Immature natural killer cell (primary cell): ENCODE measurements at regions not wholly inside any gene's neighbourhood (a gene's known extent, or its start where the extent isn't known, plus 50 kb on each side); places are given as distances from the start of the nearest gene placed in this dataset.
"Not testable (repeated sequence)": the region's sequence is repeated elsewhere in the genome, so short reads cannot be mapped to it uniquely, and the experiment has no call there.

Experiments used
- DNase-seq, 3 donors: peaks; one replicate each; pipeline ENCODE4 v3.0.0; 2022; ENCODE audit warnings: mixed read lengths in 1 of 3
- H3K27ac Mint-ChIP-seq, 6 donors: one replicate each; pipeline ENCODE4 v1.8.0; 2020; ENCODE audit warnings: mixed read lengths in 6 of 6, mild to moderate bottlenecking in 5 of 6, inconsistent platforms in 4 of 6, moderate library complexity in 3 of 6
- H3K27me3 Mint-ChIP-seq, 3 donors: one replicate each; pipeline ENCODE4 v1.8.0; 2020 to 2021; ENCODE audit warnings: low read depth in 3 of 3, mild to moderate bottlenecking in 3 of 3, mixed read lengths in 3 of 3, moderate library complexity in 3 of 3, inconsistent platforms in 1 of 3
- H3K36me3 Mint-ChIP-seq, 3 donors: one replicate each; pipeline ENCODE4 v1.8.0; 2020; ENCODE audit warnings: mixed read lengths in 3 of 3, inconsistent platforms in 2 of 3, mild to moderate bottlenecking in 2 of 3
- H3K4me1 Mint-ChIP-seq, 2 donors: one replicate each; pipeline ENCODE4 v1.8.0; 2020; ENCODE audit warnings: inconsistent platforms in 2 of 2, mild to moderate bottlenecking in 2 of 2, mixed read lengths in 2 of 2, moderate library complexity in 1 of 2
- H3K4me3 Mint-ChIP-seq, 5 donors: one replicate each; pipeline ENCODE4 v1.8.0; 2020; ENCODE audit warnings: mild to moderate bottlenecking in 5 of 5, mixed read lengths in 5 of 5, inconsistent platforms in 3 of 5, moderate library complexity in 3 of 5
- H3K9me3 Mint-ChIP-seq, 6 donors: one replicate each; pipeline ENCODE4 v1.8.0; 2020; ENCODE audit warnings: mild to moderate bottlenecking in 6 of 6, mixed read lengths in 6 of 6, inconsistent platforms in 4 of 6, moderate library complexity in 3 of 6

DNA sequence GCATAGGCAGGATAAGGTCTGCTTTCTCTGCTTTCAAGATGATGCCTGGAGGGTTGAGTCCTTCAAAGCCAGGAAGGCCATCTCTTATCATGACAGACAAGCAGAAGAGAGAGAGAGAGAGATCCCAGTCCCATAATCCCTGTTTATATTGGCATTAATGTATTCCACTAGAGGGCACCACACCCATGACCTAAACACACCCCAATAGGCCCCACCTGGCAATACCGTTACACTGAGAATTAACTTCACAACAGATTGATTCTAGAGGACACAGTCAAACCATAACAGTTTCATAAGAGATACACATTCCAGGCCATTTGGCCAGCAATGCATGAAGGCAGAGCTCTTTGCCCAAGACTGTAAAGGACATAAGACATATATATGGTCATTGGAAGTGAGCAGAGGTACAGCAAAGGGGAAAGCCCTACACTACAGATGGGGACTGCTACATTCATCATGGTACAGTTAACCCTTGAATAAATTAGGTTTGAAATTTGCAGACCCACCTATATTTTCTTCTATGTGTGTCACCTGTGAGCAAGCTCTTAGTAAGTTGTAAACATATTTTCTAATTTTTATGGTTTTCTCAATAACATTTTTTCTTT lies 1516.1 kb downstream of the RPIA start:
- H3K27ac Mint-ChIP-seq: no peak overlapping the region
- H3K4me3 Mint-ChIP-seq: no peak overlapping the region
- no peaks in the 10 kb centered on the region for H3K4me1 Mint-ChIP-seq
- no peaks in the 10 kb centered on the region for H3K36me3 Mint-ChIP-seq
- H3K9me3 Mint-ChIP-seq: peaks cover 0 to 14% (median 2%) of the 10 kb centered on the region in 6 donors
- DNase-seq: no peak
- peaks cover 0 to 7% (median 7%) of the 10 kb centered on the region in 3 donors for H3K27me3 Mint-ChIP-seq

DNA sequence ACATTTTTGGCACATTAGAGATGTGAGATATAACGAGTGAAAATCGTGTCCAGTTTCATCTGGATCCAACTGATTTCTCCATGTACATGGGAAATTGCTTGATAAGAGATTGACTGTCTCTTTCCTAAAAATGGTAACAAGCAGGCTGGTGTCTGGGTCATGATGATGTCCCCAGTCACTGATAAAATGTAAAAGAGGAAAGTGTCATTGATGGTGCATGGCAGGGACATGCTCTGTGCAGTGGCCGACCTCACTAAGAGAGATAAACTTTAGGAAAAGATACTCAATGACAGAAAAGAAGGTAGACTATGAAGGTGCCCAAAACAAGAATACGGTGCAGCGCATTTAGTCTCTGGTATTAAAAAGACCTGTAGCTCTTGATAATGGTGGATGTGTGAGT lies 1517.5 kb downstream of the RPIA start:
- Mint-ChIP-seq H3K36me3 (no peaks in the 10 kb centered on the region), H3K27me3 (peaks cover 0 to 7% (median 5%) of the 10 kb centered on the region in 3 donors), H3K27ac (no peak overlapping the region), H3K4me3 (no peak overlapping the region), H3K9me3 (peaks cover 0 to 14% (median 2%) of the 10 kb centered on the region in 6 donors), H3K4me1 (no peaks in the 10 kb centered on the region)
- DNase-seq: no peak

DNA sequence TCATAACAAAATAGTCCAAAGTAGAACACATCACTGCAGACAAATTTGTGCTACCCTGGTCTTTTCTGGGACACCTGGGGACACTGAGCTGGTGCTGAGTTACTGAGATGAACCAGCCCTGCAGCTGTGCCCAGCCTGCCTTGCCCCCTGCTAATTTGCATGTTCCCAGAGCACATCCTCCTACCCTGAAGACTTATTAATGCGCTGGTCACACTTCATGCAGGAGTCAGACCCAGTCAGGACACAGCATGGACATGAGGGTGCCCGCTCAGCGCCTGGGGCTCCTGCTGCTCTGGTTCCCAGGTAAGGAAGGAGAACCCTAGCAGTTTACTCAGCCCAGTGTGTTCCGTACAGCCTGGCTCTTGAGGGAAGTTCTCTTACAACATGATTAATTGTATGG lies 1518.3 kb downstream of the RPIA start:
- Mint-ChIP-seq H3K27ac (no peak overlapping the region), H3K36me3 (no peaks in the 10 kb centered on the region), H3K4me3 (no peak overlapping the region), H3K9me3 (peaks cover 0 to 14% (median under 1%) of the 10 kb centered on the region in 6 donors), H3K27me3 (peaks cover 0 to 7% (median 2%) of the 10 kb centered on the region in 3 donors), H3K4me1 (no peaks in the 10 kb centered on the region)
- no peak for DNase-seq

DNA sequence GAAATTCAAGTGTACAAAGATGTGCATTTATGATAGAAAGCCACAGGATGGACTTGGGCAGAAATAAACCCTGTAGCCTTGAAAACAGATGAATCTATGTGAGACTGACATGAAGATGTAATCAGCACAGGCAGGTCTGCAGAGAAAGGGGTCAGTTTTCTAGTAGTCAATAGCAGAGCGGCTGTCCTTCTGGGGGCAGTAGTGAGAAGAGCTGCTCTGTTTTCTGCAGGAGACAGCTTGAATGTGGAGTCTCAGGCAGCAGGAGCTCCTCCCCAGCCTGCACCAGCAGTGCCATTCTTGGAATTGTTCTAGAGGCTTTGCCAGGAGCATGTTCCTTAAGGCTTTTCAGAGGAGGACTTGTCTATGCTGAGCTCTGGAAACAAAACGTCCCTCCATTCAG lies 1524.4 kb downstream of the RPIA start:
- H3K4me1 Mint-ChIP-seq, H3K27me3 Mint-ChIP-seq, DNase-seq, H3K36me3 Mint-ChIP-seq, H3K27ac Mint-ChIP-seq, H3K4me3 Mint-ChIP-seq, H3K9me3 Mint-ChIP-seq: not testable (repeated sequence)

DNA sequence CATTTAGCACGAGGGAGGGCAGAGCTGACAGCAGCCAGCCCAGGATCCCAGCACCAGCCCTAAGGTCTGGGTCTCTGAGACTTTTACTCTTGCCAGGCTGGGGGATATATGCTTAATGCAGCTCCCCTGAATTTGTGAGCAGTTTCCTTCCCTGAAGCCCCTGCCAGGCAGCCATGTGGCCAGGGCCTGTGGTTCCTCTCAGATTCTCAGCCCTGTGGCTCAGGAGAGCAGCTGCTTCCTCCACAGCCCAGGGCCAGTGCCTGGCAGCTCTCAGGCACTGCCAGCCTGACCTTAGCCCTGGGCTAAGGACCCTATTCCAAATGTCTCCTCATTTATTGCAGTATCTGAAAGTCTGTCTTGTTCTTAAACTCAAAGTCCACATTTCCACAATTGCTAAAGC lies 1525.3 kb downstream of the RPIA start:
- not testable (repeated sequence) for H3K4me3 Mint-ChIP-seq, DNase-seq, H3K27me3 Mint-ChIP-seq, H3K27ac Mint-ChIP-seq, H3K36me3 Mint-ChIP-seq, H3K9me3 Mint-ChIP-seq, H3K4me1 Mint-ChIP-seq

DNA sequence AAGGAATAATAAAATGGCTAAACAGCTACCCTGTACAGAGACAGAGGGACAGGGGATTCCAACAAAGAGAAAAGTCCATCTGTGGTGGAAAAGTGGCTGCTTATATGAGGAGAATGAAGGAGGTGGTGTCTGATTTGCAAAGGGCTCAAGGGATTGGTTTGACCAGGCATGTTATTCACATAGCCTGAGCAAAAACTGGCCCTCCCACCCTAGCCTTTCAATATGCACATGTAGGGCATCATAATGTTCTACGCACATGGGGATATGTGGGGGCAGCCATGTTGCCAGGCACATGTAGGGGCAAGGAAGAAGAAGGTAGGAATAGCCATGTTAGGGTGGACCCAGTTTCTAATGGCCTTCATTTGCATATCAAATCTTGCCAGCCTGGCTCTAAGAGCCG lies 1527.1 kb downstream of the RPIA start:
- not testable (repeated sequence) for H3K27me3 Mint-ChIP-seq, H3K27ac Mint-ChIP-seq, H3K9me3 Mint-ChIP-seq, H3K36me3 Mint-ChIP-seq, H3K4me1 Mint-ChIP-seq, DNase-seq, H3K4me3 Mint-ChIP-seq

DNA sequence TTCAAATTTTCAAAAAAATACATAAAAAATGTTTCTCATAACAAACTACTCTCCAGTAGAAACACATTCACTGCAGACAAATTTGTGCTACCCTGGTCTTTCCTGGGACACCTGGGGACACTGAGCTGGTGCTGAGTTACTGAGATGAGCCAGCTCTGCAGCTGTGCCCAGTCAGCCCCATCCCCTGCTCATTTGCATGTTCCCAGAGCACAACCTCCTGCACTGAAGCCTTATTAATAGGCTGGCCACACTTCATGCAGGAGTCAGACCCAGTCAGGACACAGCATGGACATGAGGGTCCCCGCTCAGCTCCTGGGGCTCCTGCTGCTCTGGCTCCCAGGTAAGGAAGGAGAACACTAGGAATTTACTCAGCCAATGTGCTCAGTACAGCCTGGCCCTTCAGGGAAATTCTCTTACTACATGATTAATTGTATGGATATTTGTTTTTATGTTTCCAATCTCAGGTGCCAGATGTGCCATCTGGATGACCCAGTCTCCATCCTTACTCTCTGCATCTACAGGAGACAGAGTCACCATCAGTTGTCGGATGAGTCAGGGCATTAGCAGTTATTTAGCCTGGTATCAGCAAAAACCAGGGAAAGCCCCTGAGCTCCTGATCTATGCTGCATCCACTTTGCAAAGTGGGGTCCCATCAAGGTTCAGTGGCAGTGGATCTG lies 1529.3 kb downstream of the RPIA start:
- H3K4me1 Mint-ChIP-seq, DNase-seq, H3K36me3 Mint-ChIP-seq, H3K9me3 Mint-ChIP-seq, H3K4me3 Mint-ChIP-seq, H3K27me3 Mint-ChIP-seq, H3K27ac Mint-ChIP-seq: not testable (repeated sequence)

DNA sequence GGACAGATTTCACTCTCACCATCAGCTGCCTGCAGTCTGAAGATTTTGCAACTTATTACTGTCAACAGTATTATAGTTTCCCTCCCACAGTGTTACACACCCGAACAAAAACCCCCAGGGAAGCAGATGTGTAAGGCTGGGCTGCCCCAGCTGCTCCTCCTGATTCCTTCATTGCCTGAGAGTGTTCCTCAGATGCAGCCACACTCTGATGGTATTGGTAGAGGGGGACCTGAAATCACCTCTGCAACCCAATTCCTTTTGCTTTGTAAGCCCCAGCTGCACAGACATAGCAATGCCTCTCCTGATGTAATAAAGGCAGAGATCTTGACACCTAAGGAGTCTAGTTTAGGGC lies 1529.8 kb downstream of the RPIA start:
- H3K4me1 Mint-ChIP-seq: no peaks in the 10 kb centered on the region
- no peak overlapping the region for H3K27ac Mint-ChIP-seq
- H3K27me3 Mint-ChIP-seq: peaks cover 0 to 4% (median 2%) of the 10 kb centered on the region in 3 donors
- peaks cover 0 to 3% (median 0%) of the 10 kb centered on the region in 6 donors for H3K9me3 Mint-ChIP-seq
- no peaks in the 10 kb centered on the region for H3K36me3 Mint-ChIP-seq
- H3K4me3 Mint-ChIP-seq: no peak overlapping the region
- no peak for DNase-seq

DNA sequence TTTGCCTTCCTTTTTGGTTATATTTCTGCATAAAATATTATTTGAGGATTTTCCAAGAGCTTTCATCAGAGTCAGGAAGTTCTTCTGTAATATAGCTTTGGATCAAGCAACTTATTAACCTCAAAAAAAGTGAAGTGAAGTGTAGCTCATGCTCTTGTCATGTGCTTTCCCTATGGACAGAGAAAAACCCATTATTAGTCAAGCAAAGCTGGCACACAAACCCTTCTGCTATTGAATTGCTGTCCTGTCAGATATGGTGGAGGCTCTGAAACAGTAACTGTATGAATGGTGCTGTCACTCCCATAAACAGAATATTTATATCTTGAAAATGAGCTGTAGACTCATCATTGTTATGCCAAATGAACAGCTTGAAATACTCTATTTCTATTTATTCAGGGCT lies 1533.3 kb downstream of the RPIA start:
- H3K27me3 Mint-ChIP-seq: not testable (repeated sequence)

DNA sequence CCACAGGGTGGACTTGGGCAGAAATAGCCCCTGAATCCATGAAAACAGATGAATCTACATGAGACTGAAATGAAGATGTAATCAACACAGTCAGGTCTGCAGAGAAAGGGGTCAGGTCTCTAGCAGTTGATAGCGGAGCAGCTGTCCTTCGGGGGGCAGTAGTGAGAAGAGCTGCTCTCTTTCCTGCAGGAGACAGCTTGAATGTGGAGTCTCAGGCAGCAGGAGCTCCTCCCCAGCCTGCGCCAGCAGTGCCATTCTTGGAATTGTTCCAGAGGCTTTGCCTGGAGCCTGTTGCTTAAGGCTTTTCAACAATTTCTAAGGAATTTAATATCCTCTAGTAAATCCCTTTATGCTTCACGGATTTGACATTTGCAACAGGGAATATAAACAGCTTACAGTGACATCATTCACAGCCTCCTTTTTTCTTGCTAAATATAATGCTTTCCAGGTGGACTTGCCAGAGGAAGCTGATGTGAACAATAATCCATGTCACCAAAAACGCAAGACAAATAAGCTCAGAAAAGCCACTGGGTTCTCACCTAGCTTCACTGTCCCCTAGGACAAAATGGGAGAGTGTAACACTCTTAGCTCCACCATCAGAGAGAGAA lies 1535.1 kb downstream of the RPIA start:
- not testable (repeated sequence) for H3K27me3 Mint-ChIP-seq, H3K4me1 Mint-ChIP-seq, H3K27ac Mint-ChIP-seq, H3K4me3 Mint-ChIP-seq, DNase-seq, H3K9me3 Mint-ChIP-seq, H3K36me3 Mint-ChIP-seq

More for the DNA sequence above, 1533.3 kb downstream of the RPIA start:
- H3K36me3 Mint-ChIP-seq, H3K27ac Mint-ChIP-seq, H3K4me1 Mint-ChIP-seq, DNase-seq, H3K4me3 Mint-ChIP-seq, H3K9me3 Mint-ChIP-seq: not testable (repeated sequence)

DNA sequence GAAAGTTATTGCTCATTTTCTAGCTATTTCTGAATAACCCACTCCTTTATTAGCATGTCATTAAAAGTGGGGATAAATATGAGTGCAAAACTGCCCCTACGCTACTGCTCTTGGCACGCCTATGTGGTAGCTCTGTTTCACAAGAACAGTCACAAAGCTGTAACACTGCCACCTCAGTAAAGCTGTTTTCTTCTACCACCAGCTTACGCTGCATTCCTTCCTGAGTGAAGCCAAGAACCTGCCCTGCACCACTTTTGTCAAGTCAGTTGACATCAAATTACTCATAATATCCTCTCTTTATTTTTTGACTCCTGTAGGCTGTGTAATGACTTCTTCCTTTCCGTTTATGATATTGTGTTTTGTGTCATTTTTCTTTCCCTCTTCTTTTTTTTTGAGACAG lies 1539.7 kb downstream of the RPIA start:
- not testable (repeated sequence) for DNase-seq, H3K36me3 Mint-ChIP-seq, H3K27ac Mint-ChIP-seq, H3K4me3 Mint-ChIP-seq, H3K9me3 Mint-ChIP-seq, H3K27me3 Mint-ChIP-seq, H3K4me1 Mint-ChIP-seq

DNA sequence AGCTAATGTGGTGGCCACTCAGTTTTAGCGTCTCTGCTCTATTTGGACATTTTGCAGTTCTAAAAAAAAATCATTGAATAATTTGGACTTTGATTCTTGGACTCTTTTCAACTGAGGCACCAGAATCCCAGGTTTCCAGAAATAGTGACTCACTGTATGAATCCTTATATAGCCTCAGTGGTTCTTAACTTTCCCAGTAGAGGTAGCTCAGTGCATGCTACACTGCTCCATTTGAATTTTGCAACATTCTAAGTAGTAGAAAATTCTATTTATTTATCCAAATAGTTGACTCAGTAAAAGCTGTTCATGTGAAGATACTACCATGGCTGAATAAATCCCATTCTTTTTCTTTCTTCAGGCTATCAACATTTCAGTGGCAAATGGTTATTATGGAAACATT lies 1544.0 kb downstream of the RPIA start:
- DNase-seq, H3K27ac Mint-ChIP-seq, H3K4me3 Mint-ChIP-seq, H3K27me3 Mint-ChIP-seq, H3K36me3 Mint-ChIP-seq, H3K4me1 Mint-ChIP-seq, H3K9me3 Mint-ChIP-seq: not testable (repeated sequence)

DNA sequence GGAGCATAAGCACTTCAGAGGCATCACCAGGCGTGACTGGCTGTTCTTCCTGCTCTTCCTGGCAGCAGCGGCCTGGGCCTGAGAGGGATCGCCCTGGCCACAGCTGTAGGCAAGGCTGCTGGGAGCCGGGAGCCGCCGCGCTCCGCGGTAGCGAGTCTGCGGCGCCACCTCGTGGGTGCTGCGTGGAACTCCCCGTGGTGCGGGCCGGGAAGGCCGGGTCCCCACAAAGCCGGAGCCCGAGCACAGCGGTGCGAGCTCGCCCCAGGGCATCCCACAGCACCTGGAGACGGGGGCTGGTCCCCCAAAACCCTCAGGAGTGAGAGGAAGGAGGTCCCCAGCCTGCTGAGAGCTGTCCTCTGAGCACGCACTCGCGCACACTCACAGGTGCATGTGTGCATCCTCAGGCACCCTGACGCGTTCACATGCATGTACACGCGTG lies 1546.5 kb downstream of the RPIA start:
- not testable (repeated sequence) for H3K9me3 Mint-ChIP-seq, H3K27me3 Mint-ChIP-seq, H3K4me3 Mint-ChIP-seq, H3K27ac Mint-ChIP-seq, DNase-seq, H3K36me3 Mint-ChIP-seq, H3K4me1 Mint-ChIP-seq

DNA sequence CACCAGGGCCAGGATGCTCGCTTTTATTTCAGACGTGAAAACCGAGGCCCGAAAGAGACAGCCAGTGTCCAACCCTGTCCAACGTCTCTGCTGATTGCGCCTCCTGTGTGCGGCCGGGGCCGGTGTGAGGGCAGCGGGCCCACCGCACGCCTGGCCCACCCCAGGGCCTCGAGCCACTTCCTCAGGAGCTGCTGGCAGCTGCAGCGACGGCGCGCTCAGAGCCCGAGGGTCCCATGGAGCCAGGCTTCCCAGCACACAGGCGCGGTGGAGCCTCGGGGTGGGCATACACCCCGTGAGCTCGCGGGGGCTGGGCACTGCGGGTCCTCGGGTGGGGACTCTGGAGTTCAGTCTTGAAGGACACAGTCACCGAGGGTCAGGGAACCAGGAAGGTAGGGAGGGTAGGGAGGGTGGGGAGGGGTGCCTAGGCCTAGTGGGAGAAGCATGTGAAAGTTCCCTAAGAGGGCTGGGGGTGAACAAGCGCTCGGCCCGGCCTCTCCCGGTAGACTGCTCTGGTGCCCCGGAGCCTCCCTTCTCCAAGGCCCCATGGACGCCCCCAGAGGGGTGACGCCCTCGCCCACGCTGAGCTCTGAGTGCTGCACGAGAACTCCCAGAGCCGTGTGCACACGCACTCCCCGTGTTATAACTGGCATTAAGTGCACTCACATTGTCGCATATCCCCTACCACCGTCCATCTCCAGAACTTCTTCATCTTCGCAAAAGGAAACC lies 1547.2 kb downstream of the RPIA start:
- H3K27me3 Mint-ChIP-seq, DNase-seq, H3K9me3 Mint-ChIP-seq, H3K4me3 Mint-ChIP-seq, H3K36me3 Mint-ChIP-seq, H3K4me1 Mint-ChIP-seq, H3K27ac Mint-ChIP-seq: not testable (repeated sequence)
